Osteocyte (in vitro differentiated cells): ENCODE measurements at regions not wholly inside any gene's neighbourhood (a gene's known extent, or its start where the extent isn't known, plus 50 kb on each side); places are given as distances from the start of the nearest gene placed in this dataset.

ENCODE experiments used
- DNase-seq: peaks from one replicate; pipeline ENCODE4 v3.0.0; 2021; ENCODE audit warnings: mixed read lengths; ENCODE audit not compliant: unreplicated experiment; ENCODE audit errors: extremely low spot score
- H3K27ac Mint-ChIP-seq: one replicate; pipeline ENCODE4 v1.8.0; 2021; ENCODE audit warnings: mild to moderate bottlenecking, mixed read lengths; ENCODE audit not compliant: unreplicated experiment
- H3K27me3 Mint-ChIP-seq: one replicate; pipeline ENCODE4 v1.8.0; 2021; ENCODE audit warnings: mixed read lengths; ENCODE audit not compliant: unreplicated experiment
- H3K36me3 Mint-ChIP-seq: one replicate; pipeline ENCODE4 v1.8.0; 2021; ENCODE audit warnings: mixed read lengths; ENCODE audit not compliant: unreplicated experiment
- H3K4me1 Mint-ChIP-seq: one replicate; pipeline ENCODE4 v1.8.0; 2021; ENCODE audit warnings: mixed read lengths; ENCODE audit not compliant: unreplicated experiment
- H3K4me3 Mint-ChIP-seq: one replicate; pipeline ENCODE4 v1.8.0; 2021; ENCODE audit warnings: mild to moderate bottlenecking, moderate library complexity, mixed read lengths; ENCODE audit not compliant: unreplicated experiment
- H3K9me3 Mint-ChIP-seq: one replicate; pipeline ENCODE4 v1.8.0; 2021; ENCODE audit warnings: mixed read lengths; ENCODE audit not compliant: unreplicated experiment
- TF ChIP-seq, protein P1 (sequence below): fragments of 200-600 bp; sonication (generic); IDR thresholded peaks from 2 replicates; pipeline ENCODE4 v1.5.0; 2021; ENCODE audit warnings: antibody characterized with exemption, mild to moderate bottlenecking, moderate library complexity

GRCh38 chrX:20609916-20610415 lies 343.3 kb upstream of the RPS6KA3 start:
- Mint-ChIP-seq H3K4me1 (peaks cover 5% of the 10 kb centered on the region), H3K9me3 (peaks cover 13% of the 10 kb centered on the region), H3K4me3 (no peak overlapping the region), H3K27ac (no peak overlapping the region), H3K36me3 (no peaks in the 10 kb centered on the region), H3K27me3 (peaks cover 24% of the 10 kb centered on the region)
- DNase-seq: no peak
- TF ChIP-seq, protein P1, sequence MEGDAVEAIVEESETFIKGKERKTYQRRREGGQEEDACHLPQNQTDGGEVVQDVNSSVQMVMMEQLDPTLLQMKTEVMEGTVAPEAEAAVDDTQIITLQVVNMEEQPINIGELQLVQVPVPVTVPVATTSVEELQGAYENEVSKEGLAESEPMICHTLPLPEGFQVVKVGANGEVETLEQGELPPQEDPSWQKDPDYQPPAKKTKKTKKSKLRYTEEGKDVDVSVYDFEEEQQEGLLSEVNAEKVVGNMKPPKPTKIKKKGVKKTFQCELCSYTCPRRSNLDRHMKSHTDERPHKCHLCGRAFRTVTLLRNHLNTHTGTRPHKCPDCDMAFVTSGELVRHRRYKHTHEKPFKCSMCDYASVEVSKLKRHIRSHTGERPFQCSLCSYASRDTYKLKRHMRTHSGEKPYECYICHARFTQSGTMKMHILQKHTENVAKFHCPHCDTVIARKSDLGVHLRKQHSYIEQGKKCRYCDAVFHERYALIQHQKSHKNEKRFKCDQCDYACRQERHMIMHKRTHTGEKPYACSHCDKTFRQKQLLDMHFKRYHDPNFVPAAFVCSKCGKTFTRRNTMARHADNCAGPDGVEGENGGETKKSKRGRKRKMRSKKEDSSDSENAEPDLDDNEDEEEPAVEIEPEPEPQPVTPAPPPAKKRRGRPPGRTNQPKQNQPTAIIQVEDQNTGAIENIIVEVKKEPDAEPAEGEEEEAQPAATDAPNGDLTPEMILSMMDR: no peak

DNA sequence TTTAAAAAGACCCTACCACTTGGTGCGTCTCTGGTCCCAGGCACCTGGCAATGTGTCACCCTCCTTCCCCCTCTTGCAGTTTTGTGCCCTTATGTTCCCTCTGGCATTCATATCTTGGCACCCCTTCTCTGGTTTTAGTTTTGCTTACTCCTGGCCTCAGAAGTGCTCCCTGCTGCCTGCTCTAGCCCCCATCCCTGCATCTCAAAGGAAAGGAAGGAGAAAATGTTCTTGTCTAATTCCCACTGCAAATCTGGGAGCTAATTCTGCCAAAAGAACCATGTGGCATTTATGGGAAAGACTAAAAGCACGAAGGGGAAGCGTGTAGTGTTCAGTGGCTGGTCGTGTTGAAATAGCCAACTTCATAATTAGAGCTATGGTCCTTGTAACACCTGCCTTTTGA lies 340.1 kb upstream of the RPS6KA3 start:
- Mint-ChIP-seq H3K36me3 (no peaks in the 10 kb centered on the region), H3K4me3 (no peak overlapping the region), H3K9me3 (peaks cover 6% of the 10 kb centered on the region), H3K4me1 (peaks cover 1% of the 10 kb centered on the region), H3K27me3 (peaks cover 26% of the 10 kb centered on the region), H3K27ac (no peak overlapping the region)
- TF ChIP-seq, protein P1: no peak
- DNase-seq: no peak

- TF ChIP-seq, protein P1: no peak
- no peak overlapping the region for H3K4me3 Mint-ChIP-seq
- no peak overlapping the region for H3K27ac Mint-ChIP-seq
- no peaks in the 10 kb centered on the region for H3K9me3 Mint-ChIP-seq
- peaks cover 6% of the 10 kb centered on the region for H3K4me1 Mint-ChIP-seq
- no peaks in the 10 kb centered on the region for H3K27me3 Mint-ChIP-seq
- DNase-seq: no peak
- no peaks in the 10 kb centered on the region for H3K36me3 Mint-ChIP-seq
Measured at GRCh38 chrX:20596856-20597255, 330.1 kb upstream of the RPS6KA3 start.

GRCh38 chrX:20595928-20596575 lies 329.3 kb upstream of the RPS6KA3 start:
- Mint-ChIP-seq H3K27ac (no peak overlapping the region), H3K36me3 (no peaks in the 10 kb centered on the region), H3K4me1 (peaks cover 6% of the 10 kb centered on the region), H3K4me3 (no peak overlapping the region), H3K27me3 (no peaks in the 10 kb centered on the region), H3K9me3 (peaks cover under 1% of the 10 kb centered on the region)
- TF ChIP-seq, protein P1: no peak
- DNase-seq: no peak

GRCh38 chrX:20594985-20595384 lies 328.3 kb upstream of the RPS6KA3 start:
- Mint-ChIP-seq H3K36me3 (no peaks in the 10 kb centered on the region), H3K4me1 (peaks cover 6% of the 10 kb centered on the region), H3K9me3 (peaks cover 8% of the 10 kb centered on the region), H3K4me3 (no peak overlapping the region), H3K27me3 (no peaks in the 10 kb centered on the region), H3K27ac (no peak overlapping the region)
- TF ChIP-seq, protein P1: peak; percentile 38
- DNase-seq: no peak
